NT2/D1 (cell line): ENCODE measurements at regions not wholly inside any gene's neighbourhood (a gene's known extent, or its start where the extent isn't known, plus 50 kb on each side); places are given as distances from the start of the nearest gene placed in this dataset.
A peak's percentile ranks its signal among the peaks of the same experiment; 100 is the strongest.

Experiments used
- DNase-seq: peaks from one replicate; pipeline ENCODE4 v3.0.0-alpha.2; 2011; ENCODE audit warnings: low read depth, low spot score
- H3K27me3 ChIP-seq: 2 replicates; pipeline ENCODE4 v1.6.0; 2011; ENCODE audit warnings: mild to moderate bottlenecking; ENCODE audit not compliant: insufficient read length, insufficient read depth
- H3K36me3 ChIP-seq: 2 replicates; pipeline ENCODE4 v1.6.1; 2011; ENCODE audit warnings: mild to moderate bottlenecking, low read length, mixed read lengths; ENCODE audit not compliant: insufficient read depth, insufficient read length
- H3K4me1 ChIP-seq: 2 replicates; pipeline ENCODE4 v1.5.1; 2011; ENCODE audit not compliant: insufficient read depth, insufficient read length
- H3K4me3 ChIP-seq: 2 replicates; pipeline ENCODE4 v1.5.1; 2011; ENCODE audit warnings: low read depth; ENCODE audit not compliant: insufficient read length
- H3K9ac ChIP-seq: 2 replicates; pipeline ENCODE4 v1.6.0; 2011; ENCODE audit warnings: low read depth; ENCODE audit not compliant: insufficient read length
- H3K9me3 ChIP-seq: 2 replicates; pipeline ENCODE4 v1.5.1; 2011; ENCODE audit warnings: mild to moderate bottlenecking, low read length; ENCODE audit not compliant: insufficient read depth
- SUZ12 ChIP-seq: IDR thresholded peaks from 2 replicates; pipeline ENCODE4 v1.6.1; 2011; ENCODE audit not compliant: insufficient read length, insufficient read depth; ENCODE audit errors: extremely low read depth
- YY1 ChIP-seq: IDR thresholded peaks from 2 replicates; pipeline ENCODE4 v1.6.1; 2011; ENCODE audit not compliant: insufficient read length, insufficient read depth
- ZNF274 ChIP-seq: IDR thresholded peaks from 2 replicates; pipeline ENCODE4 v1.6.1; 2011; ENCODE audit warnings: mild to moderate bottlenecking, low read depth, low read length

- H3K4me1 ChIP-seq = peaks cover 24% of the 10 kb centered on the region
- TF ChIP-seq ZNF274 = no peak
- TF ChIP-seq SUZ12 = no peak
- no peak for TF ChIP-seq YY1
- no peak for DNase-seq
- H3K9me3 ChIP-seq = no peaks in the 10 kb centered on the region
- H3K27me3 ChIP-seq = no peaks in the 10 kb centered on the region
- no peak overlapping the region for H3K9ac ChIP-seq
- H3K36me3 ChIP-seq = no peaks in the 10 kb centered on the region
- no peak overlapping the region for H3K4me3 ChIP-seq
These were observed 155.0 kb downstream of the TOMM20 start for GRCh38 chr1:234973426-234974250.

GRCh38 chr1:234972411-234973191, 156.0 kb downstream of the TOMM20 start:
- Histone ChIP-seq H3K36me3 (no peaks in the 10 kb centered on the region), H3K27me3 (no peaks in the 10 kb centered on the region), H3K4me1 (peaks cover 17% of the 10 kb centered on the region), H3K9me3 (no peaks in the 10 kb centered on the region), H3K4me3 (no peak overlapping the region), H3K9ac (no peak overlapping the region)
- no peak for TF ChIP-seq ZNF274
- no peak for TF ChIP-seq SUZ12
- TF ChIP-seq YY1 = no peak
- DNase-seq = no peak

- no peak overlapping the region for H3K4me3 ChIP-seq
- peak overlapping the region; percentile 73 for H3K9ac ChIP-seq
- H3K36me3 ChIP-seq = no peaks in the 10 kb centered on the region
- TF ChIP-seq SUZ12 (no peak), ZNF274 (no peak), YY1 (no peak)
- no peak for DNase-seq
- H3K27me3 ChIP-seq = no peaks in the 10 kb centered on the region
- peaks cover 17% of the 10 kb centered on the region for H3K4me1 ChIP-seq
- no peaks in the 10 kb centered on the region for H3K9me3 ChIP-seq
These were observed 156.9 kb downstream of the TOMM20 start for GRCh38 chr1:234971586-234972297.

GRCh38 chr1:234970731-234971476, 157.7 kb downstream of the TOMM20 start:
- H3K4me3 ChIP-seq = no peak overlapping the region
- H3K36me3 ChIP-seq = no peaks in the 10 kb centered on the region
- TF ChIP-seq YY1 (peak; percentile 6), ZNF274 (no peak)
- no peaks in the 10 kb centered on the region for H3K27me3 ChIP-seq
- H3K4me1 ChIP-seq = peaks cover 17% of the 10 kb centered on the region
- no peaks in the 10 kb centered on the region for H3K9me3 ChIP-seq
- peak; percentile 71 for DNase-seq
- peak overlapping the region; percentile 84 for H3K9ac ChIP-seq

- no peak for TF ChIP-seq SUZ12
- no peak for TF ChIP-seq ZNF274
- no peak for TF ChIP-seq YY1
- Histone ChIP-seq H3K36me3 (no peaks in the 10 kb centered on the region), H3K27me3 (no peaks in the 10 kb centered on the region), H3K4me1 (peaks cover 17% of the 10 kb centered on the region), H3K4me3 (no peak overlapping the region), H3K9ac (peak overlapping the region; percentile 84), H3K9me3 (no peaks in the 10 kb centered on the region)
- no peak for DNase-seq
These were observed 158.3 kb downstream of the TOMM20 start for GRCh38 chr1:234970401-234970730.

GRCh38 chr1:234969581-234970400, 158.8 kb downstream of the TOMM20 start:
- Histone ChIP-seq H3K4me3 (no peak overlapping the region), H3K9ac (peak overlapping the region; percentile 84), H3K36me3 (no peaks in the 10 kb centered on the region), H3K9me3 (no peaks in the 10 kb centered on the region), H3K27me3 (no peaks in the 10 kb centered on the region), H3K4me1 (peaks cover 17% of the 10 kb centered on the region)
- no peak for DNase-seq
- no peak for TF ChIP-seq YY1
- no peak for TF ChIP-seq ZNF274
- TF ChIP-seq SUZ12 = no peak
